ENCODE measurements at regions not wholly inside any gene's neighbourhood (a gene's known extent, or its start where the extent isn't known, plus 50 kb on each side); places are given as distances from the start of the nearest gene placed in this dataset.

GRCh38 chr16:80029761-80030481 lies 429.4 kb upstream of the MAF start:
- DNase-seq: no peak

- no peak for DNase-seq
Observed at GRCh38 chr16:80029381-80029630, 428.8 kb upstream of the MAF start.

DNA sequence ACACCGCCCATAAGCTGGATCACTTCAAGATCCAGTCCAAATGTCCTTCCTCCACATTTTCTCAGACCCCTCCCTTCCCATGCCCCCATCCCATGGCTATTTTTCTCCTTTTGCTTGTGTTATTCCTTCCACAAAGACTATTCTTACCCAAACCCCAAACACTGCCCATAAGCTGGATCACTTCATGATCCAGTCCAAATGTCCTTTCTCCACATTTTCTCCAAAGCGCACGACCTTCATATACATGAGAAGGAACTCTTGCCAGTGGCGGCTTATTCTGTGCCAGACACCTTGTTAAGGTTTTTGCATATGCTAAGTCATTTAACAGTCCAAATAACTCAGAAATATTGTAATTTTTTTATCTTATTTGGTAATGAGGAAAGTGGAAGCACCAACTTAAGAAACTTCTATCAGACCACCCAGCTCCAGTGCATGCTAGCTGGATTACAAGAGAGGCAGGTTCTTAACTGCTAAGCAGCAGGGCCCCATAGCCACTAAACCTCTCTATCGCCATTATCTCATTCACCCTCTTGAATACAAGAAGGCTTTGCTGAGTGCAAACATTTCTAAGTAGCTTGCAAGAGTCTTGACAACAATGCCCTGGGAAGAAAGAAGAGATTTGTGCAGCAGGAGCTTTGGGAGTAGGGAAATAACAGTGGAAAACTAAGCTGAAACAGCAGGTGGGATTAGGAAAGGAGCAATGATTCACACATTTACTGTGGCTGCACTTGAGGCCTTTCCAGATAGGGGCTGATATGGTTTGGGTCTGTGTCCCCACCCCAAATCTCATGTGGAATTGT lies 428.2 kb upstream of the MAF start:
- no peak for DNase-seq

DNA sequence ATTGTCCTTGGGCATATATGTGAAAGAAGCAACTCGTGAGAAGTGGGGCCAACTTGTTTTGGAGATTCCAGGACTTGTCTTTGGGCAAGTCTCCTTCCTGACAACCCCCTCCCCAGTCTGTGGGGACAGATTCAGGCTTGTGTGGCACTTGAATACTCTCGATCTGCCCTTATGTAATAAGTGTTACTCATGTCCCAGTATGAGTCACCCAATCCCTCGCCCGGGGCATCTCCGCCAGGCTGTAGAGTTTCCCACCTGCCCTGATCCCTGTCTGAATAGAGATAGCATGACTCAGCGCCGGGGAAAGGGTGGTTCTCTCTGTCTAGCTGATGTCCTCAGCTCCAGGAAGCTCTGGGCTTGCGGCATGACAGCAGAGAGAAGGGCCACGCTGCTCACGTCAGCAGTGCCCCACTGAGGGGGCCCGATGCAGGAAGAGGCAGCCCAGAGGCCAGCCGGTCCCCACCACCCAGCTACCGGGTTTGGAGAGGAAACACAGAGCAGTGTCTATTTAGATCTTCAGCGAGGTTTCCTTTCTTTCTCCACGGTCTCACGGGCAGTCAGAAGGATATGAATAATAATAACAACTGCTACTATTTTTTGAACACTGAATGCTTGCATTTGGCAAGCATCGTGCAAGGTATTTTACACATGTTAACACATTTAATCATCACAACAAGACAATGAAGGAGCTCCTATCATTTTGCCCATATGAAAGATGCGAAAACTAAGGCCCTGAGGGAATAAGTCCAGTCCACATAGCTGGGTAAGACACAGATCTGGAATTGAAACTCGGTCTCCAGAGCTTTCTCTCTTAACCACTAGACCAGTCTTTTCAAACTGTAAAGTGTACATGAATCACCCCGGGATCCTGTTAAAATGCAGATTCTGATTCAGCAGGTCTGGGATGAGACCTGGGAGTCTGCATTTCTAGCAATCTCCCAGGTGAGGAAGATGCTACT lies 426.7 kb upstream of the MAF start:
- DNase-seq: peak; percentile 26

- DNase-seq: no peak
Observed at GRCh38 chr16:80025236-80025635, 424.7 kb upstream of the MAF start.

GRCh38 chr16:80024443-80024842 lies 423.9 kb upstream of the MAF start:
- DNase-seq: no peak

DNA sequence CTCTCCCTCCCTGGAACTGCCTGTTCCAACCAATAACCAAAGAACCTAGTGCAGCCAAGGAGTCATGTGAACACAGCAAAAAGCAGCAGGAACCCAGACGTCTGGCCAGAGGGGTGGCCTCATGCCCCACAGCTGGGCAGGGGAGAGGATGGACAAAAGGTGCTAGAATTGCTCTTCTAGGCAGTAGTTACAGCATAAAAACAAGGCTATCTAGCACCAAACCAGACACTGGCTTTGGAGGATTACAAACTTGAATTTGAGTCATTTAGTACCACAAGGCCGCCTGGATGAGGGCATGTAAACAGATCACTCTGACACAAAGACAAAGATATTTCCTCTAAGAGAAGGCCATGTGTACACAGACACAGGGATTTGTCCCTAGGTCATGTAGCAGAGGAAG lies 423.3 kb upstream of the MAF start:
- DNase-seq: no peak

DNA sequence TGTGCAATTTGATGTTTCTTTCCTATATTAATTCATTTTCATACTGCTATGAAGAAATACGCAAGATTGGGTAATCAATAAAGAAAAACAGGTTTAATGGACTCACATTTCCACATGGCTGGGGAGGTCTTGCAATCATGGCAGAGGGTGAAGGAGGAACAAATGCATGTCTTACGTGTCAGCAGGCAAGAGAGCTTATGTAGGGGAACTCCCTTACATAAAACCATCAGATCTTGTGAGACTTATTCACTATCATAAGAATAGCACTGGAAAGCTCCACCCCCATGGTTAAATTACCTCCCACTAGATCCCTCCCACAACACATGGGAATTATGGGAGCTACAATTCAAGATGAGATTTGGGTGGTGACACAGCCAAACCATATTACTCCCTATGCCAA lies 418.9 kb upstream of the MAF start:
- DNase-seq: no peak

GRCh38 chr16:80018466-80018865 lies 417.9 kb upstream of the MAF start:
- DNase-seq: no peak

DNA sequence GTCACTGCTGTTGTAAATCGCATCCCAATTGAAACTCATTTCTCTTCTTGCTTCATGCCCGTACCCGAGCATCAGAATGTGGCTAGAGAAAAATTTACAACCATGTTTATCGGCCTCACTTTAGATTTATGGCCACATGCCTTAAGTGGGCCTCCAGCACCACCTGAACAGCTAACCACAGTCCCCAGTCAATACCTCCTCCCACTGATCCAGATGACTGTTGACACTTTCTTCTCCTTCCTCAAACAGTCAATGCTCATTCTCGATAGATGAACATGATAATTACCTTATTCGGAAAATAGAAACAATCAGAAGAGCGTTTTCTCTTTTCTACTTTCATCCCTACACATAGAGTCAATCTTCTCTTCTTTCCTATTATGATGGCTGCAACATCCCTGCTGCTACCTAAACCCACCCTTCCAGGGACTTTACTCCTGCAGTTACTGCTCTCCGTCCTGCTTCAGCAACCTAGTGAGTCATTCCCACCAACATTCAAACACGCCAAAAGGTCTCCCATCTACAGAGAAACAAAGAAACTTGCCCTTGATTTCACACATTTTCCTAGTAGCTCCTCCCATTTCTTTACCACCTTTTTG lies 416.3 kb upstream of the MAF start:
- DNase-seq: no peak

- DNase-seq: no peak
Observed at GRCh38 chr16:80015566-80015965, 415.0 kb upstream of the MAF start.

- DNase-seq: no peak
Observed at GRCh38 chr16:80014241-80014939, 413.9 kb upstream of the MAF start.

- DNase-seq: no peak
Observed at GRCh38 chr16:80012586-80012985, 412.0 kb upstream of the MAF start.

GRCh38 chr16:80009971-80010659 lies 409.6 kb upstream of the MAF start:
- DNase-seq: no peak

- DNase-seq: no peak
Observed at GRCh38 chr16:80008857-80009256, 408.3 kb upstream of the MAF start.

DNA sequence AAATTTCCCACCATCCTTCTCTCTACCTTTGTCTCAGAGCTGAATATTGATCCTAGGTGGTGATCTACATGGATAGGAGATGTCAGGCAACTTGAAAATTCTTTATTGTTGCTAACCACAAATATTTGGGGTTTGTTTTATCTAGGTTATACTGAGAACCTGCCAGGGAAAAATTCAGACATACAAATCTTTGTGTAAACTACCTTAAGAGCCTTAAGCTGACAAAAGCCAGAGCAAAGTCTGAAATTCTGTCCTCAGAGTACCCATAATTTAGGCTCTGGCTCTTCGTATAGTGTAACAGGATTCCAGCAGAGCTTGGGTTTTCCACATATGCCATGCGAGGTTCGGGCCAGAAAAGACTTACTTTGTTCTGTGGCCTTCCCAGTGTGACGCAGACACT lies 406.7 kb upstream of the MAF start:
- no peak for DNase-seq

GRCh38 chr16:80006241-80007215 lies 406.0 kb upstream of the MAF start:
- no peak for DNase-seq

- DNase-seq: no peak
Observed at GRCh38 chr16:80004113-80004512, 403.6 kb upstream of the MAF start.

GRCh38 chr16:80002261-80002660 lies 401.7 kb upstream of the MAF start:
- no peak for DNase-seq

GRCh38 chr16:79998143-79998542 lies 397.6 kb upstream of the MAF start:
- DNase-seq: no peak

GRCh38 chr16:79997257-79997656 lies 396.7 kb upstream of the MAF start:
- DNase-seq: no peak

Data from stimulated activated CD4-positive, alpha-beta T cell treated with anti-CD3 and anti-CD28 coated beads, Interleukin-12 subunit alpha, Interleukin-12 subunit beta, amount 100 ng/mL, for 4 hours (primary cell).